IMR-90 (cell line): ENCODE measurements at regions not wholly inside any gene's neighbourhood (a gene's known extent, or its start where the extent isn't known, plus 50 kb on each side); places are given as distances from the start of the nearest gene placed in this dataset.

Experiments used
- ATAC-seq: fragments of 200-7000 bp; cut with Tn5 transposase; 2 replicates; pipeline ENCODE4 v1.9.1; 2020; ENCODE audit warnings: low read depth, mild to moderate bottlenecking, moderate library complexity
- BruUV-seq: library from RNA; stranded (reverse); fragments of 400-500 nt; replicated peaks from 2 replicates; lab custom pipeline; 2021; lab: Mats Ljungman, UMichigan
- CTCF ChIA-PET: fragments of 300-600 bp; formaldehyde crosslinking; extraction: SDS; loops from one replicate; lab custom pipeline; 2021; ENCODE audit warnings: antibody characterized with exemption; lab: Yijun Ruan, JAX
- POLR2A ChIA-PET: fragments of 300-600 bp; sonication (Branson Sonifier 250); formaldehyde crosslinking; loops from one replicate; lab custom pipeline; 2022; ENCODE audit warnings: antibody characterized with exemption; ENCODE audit not compliant: unreplicated experiment; lab: Charles Lee
- DNase-seq: peaks from one replicate; pipeline ENCODE4 v3.0.0; 2013
- H2AFZ ChIP-seq: replicated peaks from 2 replicates; pipeline ENCODE3; 2013; ENCODE audit warnings: low read length, mild to moderate bottlenecking; ENCODE audit not compliant: poor library complexity
- H2AK5ac ChIP-seq: 2 replicates; pipeline ENCODE4 v1.6.1; 2013; ENCODE audit warnings: low read depth, low read length, inconsistent platforms
- H2AK9ac ChIP-seq: replicated peaks from 2 replicates; pipeline ENCODE3; 2013; ENCODE audit warnings: mild to moderate bottlenecking, low read depth, low read length, moderate library complexity; ENCODE audit not compliant: poor library complexity
- H2BK120ac ChIP-seq: 2 replicates; pipeline ENCODE4 v1.6.1; 2013; ENCODE audit warnings: low read depth, low read length, inconsistent platforms
- H2BK15ac ChIP-seq: 3 replicates; pipeline ENCODE4 v1.6.1; 2013; ENCODE audit warnings: low read depth, low read length, inconsistent platforms
- H2BK20ac ChIP-seq: 2 replicates; pipeline ENCODE4 v1.6.1; 2013; ENCODE audit warnings: low read depth, mild to moderate bottlenecking, inconsistent platforms, low read length, moderate library complexity
- H2BK5ac ChIP-seq: 2 replicates; pipeline ENCODE4 v1.6.1; 2013; ENCODE audit warnings: mild to moderate bottlenecking, low read depth, low read length, inconsistent platforms; ENCODE audit not compliant: poor library complexity, severe bottlenecking
- H3K14ac ChIP-seq: replicated peaks from 2 replicates; pipeline ENCODE4 v1.6.1; 2013; ENCODE audit warnings: low read depth, low read length, inconsistent platforms
- H3K18ac ChIP-seq: 2 replicates; pipeline ENCODE4 v1.6.1; 2013; ENCODE audit warnings: low read depth, low read length, control low read depth
- H3K23ac ChIP-seq: 2 replicates; pipeline ENCODE4 v1.6.1; 2013; ENCODE audit warnings: low read depth, low read length, inconsistent platforms
- H3K27ac ChIP-seq: 2 replicates; pipeline ENCODE4 v1.5.1; 2013; ENCODE audit warnings: mild to moderate bottlenecking, control low read depth, low read length; ENCODE audit not compliant: insufficient read depth
- H3K27me3 ChIP-seq: 2 replicates; pipeline ENCODE4 v1.6.1; 2013; ENCODE audit warnings: low read length; ENCODE audit not compliant: control insufficient read depth, insufficient read depth
- H3K36me3 ChIP-seq: 2 replicates; pipeline ENCODE4 v1.6.1; 2013; ENCODE audit warnings: low read length, mixed read lengths; ENCODE audit not compliant: control insufficient read depth, insufficient read depth
- H3K4ac ChIP-seq: 2 replicates; pipeline ENCODE4 v1.6.1; 2013; ENCODE audit warnings: low read depth, low read length, inconsistent platforms
- H3K4me1 ChIP-seq: 2 replicates; pipeline ENCODE4 v1.6.1; 2013; ENCODE audit warnings: low read length, mixed read lengths; ENCODE audit not compliant: control insufficient read depth, insufficient read depth
- H3K4me2 ChIP-seq: 2 replicates; pipeline ENCODE4 v1.6.1; 2013; ENCODE audit warnings: low read depth, mild to moderate bottlenecking, control low read depth, low read length, moderate library complexity
- H3K4me3 ChIP-seq: 2 replicates; pipeline ENCODE4 v1.5.1; 2013; ENCODE audit warnings: low read depth, mild to moderate bottlenecking, control low read depth, low read length, moderate library complexity; ENCODE audit not compliant: insufficient read depth
- H3K56ac ChIP-seq: 2 replicates; pipeline ENCODE4 v1.6.1; 2013; ENCODE audit warnings: low read length, inconsistent platforms; ENCODE audit not compliant: insufficient read depth; ENCODE audit errors: extremely low read depth
- H3K79me1 ChIP-seq, 2 experiments: 2 replicates each; pipeline ENCODE4 v1.6.1; 2013; ENCODE audit warnings: low read length in 2 of 2, inconsistent platforms in 1 of 2, low read depth in 1 of 2
- H3K9ac ChIP-seq: 2 replicates; pipeline ENCODE4 v1.6.1; 2013; ENCODE audit warnings: low read depth, low read length, control low read depth
- H3K9me1 ChIP-seq: 2 replicates; pipeline ENCODE4 v1.6.1; 2013; ENCODE audit warnings: low read length, inconsistent platforms; ENCODE audit not compliant: insufficient read depth
- H3K9me3 ChIP-seq: 2 replicates; pipeline ENCODE4 v1.6.1; 2013; ENCODE audit warnings: low read length; ENCODE audit not compliant: control insufficient read depth, insufficient read depth
- H4K20me1 ChIP-seq: 2 replicates; pipeline ENCODE4 v1.6.1; 2013; ENCODE audit warnings: low read length, inconsistent platforms; ENCODE audit not compliant: insufficient read depth
- H4K5ac ChIP-seq: 2 replicates; pipeline ENCODE4 v1.6.1; 2013; ENCODE audit warnings: mild to moderate bottlenecking, low read depth, low read length, control low read depth
- H4K8ac ChIP-seq, 2 experiments: 2 replicates each; pipeline ENCODE4 v1.6.1; 2013; ENCODE audit warnings: low read depth in 2 of 2, low read length in 2 of 2, control low read depth in 1 of 2, inconsistent platforms in 1 of 2
- H4K91ac ChIP-seq: 2 replicates; pipeline ENCODE4 v1.6.1; 2013; ENCODE audit warnings: low read depth, low read length, inconsistent platforms; ENCODE audit not compliant: insufficient read depth
- FOS ChIP-seq: fragments of 150-350 bp; IDR thresholded peaks from 2 replicates; pipeline ENCODE4 v1.6.1; 2016; ENCODE audit warnings: low read depth, low read length
- RCOR1 ChIP-seq: IDR thresholded peaks from 2 replicates; pipeline ENCODE4 v1.6.1; 2012; ENCODE audit warnings: mild to moderate bottlenecking, low read length, improper control_type of control experiment; ENCODE audit not compliant: insufficient replicate concordance
- WGBS, 2 experiments: methylation state at CpG; one replicate each; pipeline versions ENCODE4 v1.1.5 to v1.1.7; 2013; ENCODE audit warnings: missing lambda C conversion rate in 2 of 2; ENCODE audit not compliant: insufficient read length in 1 of 2; ENCODE audit errors: extremely low coverage in 2 of 2; 5-methylcytosine and 5-hydroxymethylcytosine counted together
- dilution Hi-C: fragments of 300-500 bp; cut with HindIII; formaldehyde crosslinking; loops from one replicate; pipeline ENCODE4 v1.14.3; 2018; ENCODE audit warnings: low sequenced_read_pairs; ENCODE audit not compliant: unreplicated experiment
- in situ Hi-C: fragments of 300-500 bp; cut with MboI; formaldehyde crosslinking; loops from 3 replicates; pipeline ENCODE4 v1.14.3; 2019; ENCODE audit warnings: low sequenced_read_pairs, inconsistent platforms, mixed read lengths
- intact Hi-C: fragments of 100-400 bp; cut with micrococcal nuclease; formaldehyde crosslinking; loops from 2 replicates; pipeline ENCODE4 v1.10.0; 2022

DNA sequence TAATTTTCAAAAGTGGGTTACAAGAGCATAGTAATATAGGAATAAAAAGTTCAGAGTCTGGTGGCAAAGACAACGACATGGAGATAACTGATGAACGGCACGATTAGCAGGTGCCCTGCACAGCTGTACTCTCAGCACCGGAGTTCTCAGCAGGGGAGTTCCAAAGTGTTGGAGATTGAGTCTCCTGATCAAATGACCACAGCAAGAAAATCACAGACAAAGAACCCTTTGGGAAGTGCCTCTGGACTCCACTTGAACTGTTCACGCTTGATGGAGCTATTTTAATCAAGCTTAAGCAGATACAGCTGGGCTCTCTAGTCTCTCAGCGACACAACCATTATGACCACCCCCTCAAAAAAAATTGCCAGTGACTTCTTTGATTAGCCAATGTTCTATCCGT is 153.1 kb downstream of the ALG10B start:
- CTCF ChIA-PET: no interaction called here
- no peak overlapping the region for H2AK9ac ChIP-seq
- DNase-seq: no peak

More for the DNA sequence above, 153.1 kb downstream of the ALG10B start:
- TF ChIP-seq FOS (no peak), RCOR1 (no peak)
- Histone ChIP-seq H3K36me3 (no peaks in the 10 kb centered on the region), H2BK5ac (no peak overlapping the region), H4K20me1 (no peaks in the 10 kb centered on the region), H3K9ac (no peak overlapping the region), H3K56ac (no peak overlapping the region), H2AK5ac (no peak overlapping the region), H3K27me3 (no peaks in the 10 kb centered on the region), H4K8ac (no peak overlapping the region), H3K4me3 (no peak overlapping the region), H3K14ac (no peak overlapping the region), H4K91ac (no peak overlapping the region), H3K4me2 (no peak overlapping the region), H3K79me1 (no peaks in the 10 kb centered on the region), H3K4ac (no peak overlapping the region), H2BK15ac (no peak overlapping the region), H2BK120ac (no peak overlapping the region), H3K27ac (no peak overlapping the region), H3K4me1 (no peaks in the 10 kb centered on the region), H3K9me1 (no peaks in the 10 kb centered on the region), H4K5ac (no peak overlapping the region), H3K23ac (no peak overlapping the region), H3K18ac (no peak overlapping the region), H2BK20ac (no peak overlapping the region), H3K9me3 (peaks cover 3% of the 10 kb centered on the region; the same call in 1 of the 2 replicates), H2AFZ (no peak overlapping the region)
- no CpG with 5 or more reads among the region's 7 CpGs for WGBS, 2 experiments
- intact Hi-C loops (no loop called here), in situ Hi-C loops (no loop called here), dilution Hi-C loops (no loop called here)
- BruUV-seq: no TSS peak
- POLR2A ChIA-PET: no interaction called here
- no peak for ATAC-seq
